ENCODE measurements at regions not wholly inside any gene's neighbourhood (a gene's known extent, or its start where the extent isn't known, plus 50 kb on each side); places are given as distances from the start of the nearest gene placed in this dataset.
"Not testable (repeated sequence)": the region's sequence is repeated elsewhere in the genome, so short reads cannot be mapped to it uniquely, and the experiment has no call there.

GRCh38 chr5:44532981-44533380 is 143.8 kb upstream of the FGF10 start:
- no peak overlapping the region for H3K4me3 ChIP-seq (ENCODE audit: control insufficient read depth, low read depth, low read length)
- TF ChIP-seq CTCF (IDR thresholded peaks at IDR 0.05; ENCODE audit: control insufficient read depth, insufficient read depth, low read depth, low read length, missing control alignments) = no peak
- DNase-seq (ENCODE audit: low read depth) = no peak

- H3K4me3 ChIP-seq (ENCODE audit: control insufficient read depth, low read depth, low read length); DNase-seq (ENCODE audit: low read depth): not testable (repeated sequence)
These were observed 142.5 kb upstream of the FGF10 start for GRCh38 chr5:44531756-44532155.

- DNase-seq (ENCODE audit: low read depth); H3K4me3 ChIP-seq (ENCODE audit: control insufficient read depth, low read depth, low read length): not testable (repeated sequence)
These were observed 141.6 kb upstream of the FGF10 start for GRCh38 chr5:44530783-44531182.

GRCh38 chr5:44511596-44511995 is 122.4 kb upstream of the FGF10 start:
- no peak for TF ChIP-seq CTCF (IDR thresholded peaks at IDR 0.05; ENCODE audit: control insufficient read depth, insufficient read depth, low read depth, low read length, missing control alignments)
- DNase-seq (ENCODE audit: low read depth) = no peak
- no peak overlapping the region for H3K4me3 ChIP-seq (ENCODE audit: control insufficient read depth, low read depth, low read length)

GRCh38 chr5:44506561-44506960 is 117.3 kb upstream of the FGF10 start:
- DNase-seq (ENCODE audit: low read depth) = no peak
- TF ChIP-seq CTCF (IDR thresholded peaks at IDR 0.05; ENCODE audit: control insufficient read depth, insufficient read depth, low read depth, low read length, missing control alignments) = no peak
- no peak overlapping the region for H3K4me3 ChIP-seq (ENCODE audit: control insufficient read depth, low read depth, low read length)

- no peak for TF ChIP-seq CTCF (IDR thresholded peaks at IDR 0.05; ENCODE audit: control insufficient read depth, insufficient read depth, low read depth, low read length, missing control alignments)
These were observed 110.2 kb upstream of the FGF10 start for GRCh38 chr5:44499381-44499780.

GRCh38 chr5:44497606-44498005 is 108.4 kb upstream of the FGF10 start:
- no peak for TF ChIP-seq CTCF (IDR thresholded peaks at IDR 0.05; ENCODE audit: control insufficient read depth, insufficient read depth, low read depth, low read length, missing control alignments)
- no peak for DNase-seq (ENCODE audit: low read depth)
- H3K4me3 ChIP-seq (ENCODE audit: control insufficient read depth, low read depth, low read length) = no peak overlapping the region

More at GRCh38 chr5:44499381-44499780, 110.2 kb upstream of the FGF10 start:
- no peak for DNase-seq (ENCODE audit: low read depth)
- no peak overlapping the region for H3K4me3 ChIP-seq (ENCODE audit: control insufficient read depth, low read depth, low read length)

GRCh38 chr5:44495280-44495679 is 106.1 kb upstream of the FGF10 start:
- H3K4me3 ChIP-seq (ENCODE audit: control insufficient read depth, low read depth, low read length) = no peak overlapping the region
- no peak for TF ChIP-seq CTCF (IDR thresholded peaks at IDR 0.05; ENCODE audit: control insufficient read depth, insufficient read depth, low read depth, low read length, missing control alignments)
- DNase-seq (ENCODE audit: low read depth) = no peak

Data from AG09309 (cell line).